Cardiac fibroblast (primary cell): ENCODE measurements at regions not wholly inside any gene's neighbourhood (a gene's known extent, or its start where the extent isn't known, plus 50 kb on each side); places are given as distances from the start of the nearest gene placed in this dataset.

Experiments used
- DNase-seq, 2 donors: peaks; one replicate each; pipeline versions ENCODE4 v3.0.0 to v3.0.0-alpha.2; 2010; ENCODE audit warnings: low read depth in 2 of 2
- H3K4me3 ChIP-seq, 2 donors: replicated peaks in 1 of 2; 1 replicate in 1 of 2; 2 replicates in 1 of 2; pipeline ENCODE4 v1.5.1; 2011; ENCODE audit warnings: low read depth in 2 of 2, low read length in 2 of 2, mild to moderate bottlenecking in 2 of 2, moderate library complexity in 1 of 2
- TF ChIP-seq, protein P1 (sequence below): IDR thresholded peaks from one replicate; pipeline ENCODE4 v1.5.1; 2011; ENCODE audit warnings: low read depth, mild to moderate bottlenecking, low read length, inconsistent platforms

- no peak overlapping the region for H3K4me3 ChIP-seq
- no peak for DNase-seq
- TF ChIP-seq, protein P1, sequence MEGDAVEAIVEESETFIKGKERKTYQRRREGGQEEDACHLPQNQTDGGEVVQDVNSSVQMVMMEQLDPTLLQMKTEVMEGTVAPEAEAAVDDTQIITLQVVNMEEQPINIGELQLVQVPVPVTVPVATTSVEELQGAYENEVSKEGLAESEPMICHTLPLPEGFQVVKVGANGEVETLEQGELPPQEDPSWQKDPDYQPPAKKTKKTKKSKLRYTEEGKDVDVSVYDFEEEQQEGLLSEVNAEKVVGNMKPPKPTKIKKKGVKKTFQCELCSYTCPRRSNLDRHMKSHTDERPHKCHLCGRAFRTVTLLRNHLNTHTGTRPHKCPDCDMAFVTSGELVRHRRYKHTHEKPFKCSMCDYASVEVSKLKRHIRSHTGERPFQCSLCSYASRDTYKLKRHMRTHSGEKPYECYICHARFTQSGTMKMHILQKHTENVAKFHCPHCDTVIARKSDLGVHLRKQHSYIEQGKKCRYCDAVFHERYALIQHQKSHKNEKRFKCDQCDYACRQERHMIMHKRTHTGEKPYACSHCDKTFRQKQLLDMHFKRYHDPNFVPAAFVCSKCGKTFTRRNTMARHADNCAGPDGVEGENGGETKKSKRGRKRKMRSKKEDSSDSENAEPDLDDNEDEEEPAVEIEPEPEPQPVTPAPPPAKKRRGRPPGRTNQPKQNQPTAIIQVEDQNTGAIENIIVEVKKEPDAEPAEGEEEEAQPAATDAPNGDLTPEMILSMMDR: no peak
These were observed 611.2 kb downstream of the KIF4B start for GRCh38 chr5:155624597-155625241.

DNA sequence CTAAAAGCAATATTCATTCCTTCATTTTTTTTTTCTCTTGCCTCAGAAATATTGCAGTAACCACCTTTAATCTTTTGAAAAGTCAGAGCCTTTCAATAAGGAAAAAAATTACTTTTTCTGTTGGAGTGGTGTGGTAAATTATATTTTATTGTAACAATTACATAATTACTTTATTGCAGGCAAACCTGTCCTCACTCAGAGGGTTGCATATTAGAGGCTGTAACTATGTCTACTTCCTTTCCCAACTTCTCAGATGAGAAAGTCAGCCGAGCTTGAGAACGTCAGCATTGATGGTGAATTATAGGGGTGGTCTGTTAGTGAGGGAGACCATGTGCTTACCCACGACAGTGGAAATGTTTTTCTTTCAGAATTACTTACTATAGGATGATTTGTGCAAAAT is 611.8 kb downstream of the KIF4B start:
- H3K4me3 ChIP-seq: no peak overlapping the region
- DNase-seq: no peak
- TF ChIP-seq, protein P1: no peak

DNA sequence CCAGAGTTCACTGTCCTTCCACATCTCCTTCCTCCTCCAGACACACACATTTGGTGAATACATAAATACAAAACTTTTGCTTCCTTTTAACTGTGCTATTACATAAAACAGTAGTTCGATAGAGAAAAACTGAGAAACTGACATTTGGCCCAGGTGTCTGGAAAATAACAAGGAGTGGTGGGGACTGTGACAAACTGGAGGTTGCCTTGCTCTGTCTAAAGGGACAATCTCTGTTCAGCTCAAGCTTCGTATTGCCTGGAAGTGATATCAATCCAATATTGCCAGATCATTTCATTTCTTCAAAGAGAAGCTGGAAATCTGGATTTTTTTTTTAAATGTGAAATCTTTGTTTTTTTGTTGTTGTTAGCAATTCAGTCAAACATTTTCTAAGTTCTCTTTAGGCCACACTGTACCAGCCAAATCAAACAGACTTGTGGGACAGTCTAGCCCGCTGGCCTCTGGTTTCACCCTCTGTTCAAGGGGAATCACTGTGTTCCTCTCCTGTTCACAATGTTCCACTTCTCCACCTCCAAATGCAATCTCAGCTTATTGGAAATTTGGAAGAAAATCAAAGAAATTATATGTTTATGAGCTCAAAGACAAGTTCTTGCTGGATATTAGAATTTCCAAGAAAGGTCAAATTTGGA is 612.5 kb downstream of the KIF4B start:
- TF ChIP-seq, protein P1: no peak
- no peak for DNase-seq
- no peak overlapping the region for H3K4me3 ChIP-seq

- DNase-seq: no peak
- TF ChIP-seq, protein P1: no peak
- H3K4me3 ChIP-seq: no peak overlapping the region
These were observed 613.0 kb downstream of the KIF4B start for GRCh38 chr5:155626592-155626991.

GRCh38 chr5:155628346-155628745 is 614.8 kb downstream of the KIF4B start:
- TF ChIP-seq, protein P1: no peak
- DNase-seq: no peak
- no peak overlapping the region for H3K4me3 ChIP-seq

GRCh38 chr5:155629597-155629996 is 616.0 kb downstream of the KIF4B start:
- DNase-seq: no peak
- TF ChIP-seq, protein P1: no peak
- no peak overlapping the region for H3K4me3 ChIP-seq
